B cell (primary cell): ENCODE measurements at regions not wholly inside any gene's neighbourhood (a gene's known extent, or its start where the extent isn't known, plus 50 kb on each side); places are given as distances from the start of the nearest gene placed in this dataset.

Experiments used
- ATAC-seq: fragments of 200-7000 bp; cut with Tn5 transposase; one replicate; pipeline ENCODE4 v1.10.0; 2021; ENCODE audit warnings: low read depth, mild to moderate bottlenecking, moderate number of reproducible peaks, moderate library complexity
- CTCF ChIA-PET: fragments of 350-600 bp; sonication (Branson Sonifier 250); formaldehyde crosslinking; loops from one replicate; lab custom pipeline; 2021; ENCODE audit warnings: antibody characterized with exemption, inconsistent platforms; lab: Charles Lee
- POLR2A ChIA-PET: fragments of 350-600 bp; sonication (Branson Sonifier 250); formaldehyde crosslinking; loops from one replicate; lab custom pipeline; 2021; ENCODE audit warnings: antibody characterized with exemption; lab: Charles Lee
- DNase-seq: peaks from one replicate; pipeline ENCODE4 v3.0.0; 2013
- H2AFZ ChIP-seq: 2 replicates; pipeline ENCODE4 v1.6.1; 2012; ENCODE audit warnings: mild to moderate bottlenecking, low read depth, low read length; ENCODE audit not compliant: insufficient read depth, poor library complexity, severe bottlenecking
- H3K27ac ChIP-seq, 2 donors: 1 replicate in 1 of 2; 2 replicates in 1 of 2; pipeline ENCODE4 v1.5.1; 2012 to 2013; ENCODE audit warnings: low read length in 2 of 2, mild to moderate bottlenecking in 2 of 2, moderate library complexity in 1 of 2
- H3K27me3 ChIP-seq, 4 experiments: fragments of 200-600 bp in 1 of 4; sonication (generic) in 1 of 4; replicated peaks in 1 of 4; 1 replicate in 2 of 4; 2 replicates in 2 of 4; pipeline versions ENCODE4 v1.6.1 to v1.7.0; 2013 to 2016; ENCODE audit warnings: low read length in 3 of 4, mild to moderate bottlenecking in 2 of 4, mixed read lengths in 1 of 4, moderate library complexity in 1 of 4; ENCODE audit not compliant: insufficient read depth in 4 of 4, control insufficient read depth in 3 of 4; ENCODE audit errors: control extremely low read depth in 1 of 4
- H3K36me3 ChIP-seq, 2 experiments: replicated peaks in 1 of 2; 1 replicate in 1 of 2; 2 replicates in 1 of 2; pipeline versions ENCODE4 v1.6.1 to v1.7.1; 2013; ENCODE audit warnings: low read length in 1 of 2; ENCODE audit not compliant: insufficient read depth in 2 of 2, control insufficient read depth in 1 of 2; ENCODE audit errors: control extremely low read depth in 1 of 2, extremely low read depth in 1 of 2
- H3K4me1 ChIP-seq, 2 donors: fragments of 200-600 bp in 1 of 2; sonication (generic) in 1 of 2; 1 replicate in 1 of 2; 2 replicates in 1 of 2; pipeline versions ENCODE4 v1.5.1 to v1.6.1; 2013 to 2017; ENCODE audit warnings: low read length in 2 of 2; ENCODE audit not compliant: control insufficient read depth in 2 of 2, insufficient read depth in 2 of 2
- H3K4me2 ChIP-seq: replicated peaks from 2 replicates; pipeline ENCODE3; 2012; ENCODE audit warnings: mild to moderate bottlenecking, low read depth, low read length; ENCODE audit not compliant: poor library complexity, severe bottlenecking
- H3K4me3 ChIP-seq, 5 experiments: fragments of 200-600 bp in 1 of 5; sonication (generic) in 1 of 5; 1 replicate in 3 of 5; 2 replicates in 2 of 5; pipeline versions ENCODE4 v1.5.1 to v1.7.0; 2011 to 2016; ENCODE audit warnings: low read length in 4 of 5, mild to moderate bottlenecking in 4 of 5, low read depth in 2 of 5, control low read depth in 1 of 5, moderate library complexity in 1 of 5; ENCODE audit not compliant: insufficient read depth in 1 of 5; ENCODE audit errors: control extremely low read depth in 1 of 5, extremely low read depth in 1 of 5
- H3K79me2 ChIP-seq: fragments of 200-600 bp; sonication (generic); one replicate; pipeline ENCODE4 v1.6.0; 2016; ENCODE audit warnings: low read length; ENCODE audit not compliant: control insufficient read depth, insufficient read depth
- H3K9ac ChIP-seq: fragments of 200-600 bp; sonication (generic); 2 replicates; pipeline ENCODE4 v1.6.1; 2017; ENCODE audit warnings: mild to moderate bottlenecking, low read length, moderate library complexity
- H3K9me3 ChIP-seq, 3 donors: one replicate each; pipeline versions ENCODE4 v1.6.1 to v1.7.1; 2013; ENCODE audit warnings: low read length in 2 of 3; ENCODE audit not compliant: control insufficient read depth in 2 of 3, insufficient read depth in 1 of 3; ENCODE audit errors: control extremely low read depth in 1 of 3
- H4K20me1 ChIP-seq: 2 replicates; pipeline ENCODE4 v1.6.0; 2012; ENCODE audit warnings: mild to moderate bottlenecking, low read length; ENCODE audit not compliant: insufficient read depth, control insufficient read depth, poor library complexity, severe bottlenecking
- H3K27ac Mint-ChIP-seq: one replicate; pipeline ENCODE4 v1.8.0; 2021; ENCODE audit warnings: mixed read lengths
- H3K27me3 Mint-ChIP-seq: one replicate; pipeline ENCODE4 v1.8.0; 2021; ENCODE audit warnings: mixed read lengths
- H3K4me1 Mint-ChIP-seq: one replicate; pipeline ENCODE4 v1.8.0; 2021; ENCODE audit warnings: mixed read lengths
- H3K4me3 Mint-ChIP-seq: one replicate; pipeline ENCODE4 v1.8.0; 2021; ENCODE audit warnings: mixed read lengths
- H3K9me3 Mint-ChIP-seq: one replicate; pipeline ENCODE4 v1.8.0; 2022; ENCODE audit warnings: mixed read lengths; ENCODE audit not compliant: insufficient read depth
- EZH2 ChIP-seq: IDR thresholded peaks from 2 replicates; pipeline ENCODE4 v1.6.1; 2012; ENCODE audit warnings: borderline replicate concordance, low read depth, mild to moderate bottlenecking, moderate library complexity, low read length; ENCODE audit not compliant: insufficient read depth, poor library complexity, severe bottlenecking
- WGBS: methylation state at CpG from one replicate; pipeline ENCODE4 v1.1.5; 2013; ENCODE audit warnings: missing lambda C conversion rate; ENCODE audit not compliant: insufficient coverage; 5-methylcytosine and 5-hydroxymethylcytosine counted together
- intact Hi-C: fragments of 100-400 bp; cut with micrococcal nuclease; formaldehyde crosslinking; loops from one replicate; pipeline ENCODE4 v1.10.0; 2022
- TF ChIP-seq, protein P1 (sequence below): fragments of 200-600 bp; IDR thresholded peaks from one replicate; pipeline ENCODE4 v1.8.0; 2022; ENCODE audit warnings: antibody characterized with exemption, mild to moderate bottlenecking

DNA sequence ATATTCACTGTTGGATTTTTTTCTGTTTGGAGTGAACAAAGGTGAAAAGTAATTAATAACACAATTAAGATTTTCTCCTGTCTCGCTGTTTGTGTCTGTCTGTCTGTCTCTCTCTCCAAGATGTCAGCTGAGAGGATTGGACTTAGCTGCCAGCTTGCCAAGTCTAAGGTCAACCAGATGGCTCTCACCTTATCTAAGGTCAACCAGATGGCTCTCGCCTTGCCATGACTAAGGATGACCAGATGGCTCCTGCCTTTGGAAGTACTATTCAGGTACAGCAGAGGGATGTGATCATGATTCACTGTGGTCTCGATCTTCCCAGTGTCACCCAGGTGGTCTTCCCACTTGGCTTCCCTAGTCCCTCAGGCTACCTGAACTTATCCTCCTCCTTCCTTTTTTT lies 1436.4 kb downstream of the UQCRFS1 start:
- ChIA-PET CTCF (no interaction called here), POLR2A (no interaction called here)
- H3K27me3 ChIP-seq: no peaks in the 10 kb centered on the region
- H3K4me3 ChIP-seq: no peak overlapping the region
- H3K27ac ChIP-seq: no peak overlapping the region
- H3K4me2 ChIP-seq: no peak overlapping the region
- H3K27me3 Mint-ChIP-seq: no peaks in the 10 kb centered on the region
- DNase-seq: no peak
- H3K9me3 ChIP-seq: peaks cover 1 to 30% (median 22%) of the 10 kb centered on the region in 3 donors
- H4K20me1 ChIP-seq: no peaks in the 10 kb centered on the region
- peaks cover 13% of the 10 kb centered on the region for H3K79me2 ChIP-seq
- H2AFZ ChIP-seq: no peak overlapping the region
- no peak overlapping the region for H3K27ac Mint-ChIP-seq
- no peak for TF ChIP-seq EZH2
- TF ChIP-seq, protein P1, sequence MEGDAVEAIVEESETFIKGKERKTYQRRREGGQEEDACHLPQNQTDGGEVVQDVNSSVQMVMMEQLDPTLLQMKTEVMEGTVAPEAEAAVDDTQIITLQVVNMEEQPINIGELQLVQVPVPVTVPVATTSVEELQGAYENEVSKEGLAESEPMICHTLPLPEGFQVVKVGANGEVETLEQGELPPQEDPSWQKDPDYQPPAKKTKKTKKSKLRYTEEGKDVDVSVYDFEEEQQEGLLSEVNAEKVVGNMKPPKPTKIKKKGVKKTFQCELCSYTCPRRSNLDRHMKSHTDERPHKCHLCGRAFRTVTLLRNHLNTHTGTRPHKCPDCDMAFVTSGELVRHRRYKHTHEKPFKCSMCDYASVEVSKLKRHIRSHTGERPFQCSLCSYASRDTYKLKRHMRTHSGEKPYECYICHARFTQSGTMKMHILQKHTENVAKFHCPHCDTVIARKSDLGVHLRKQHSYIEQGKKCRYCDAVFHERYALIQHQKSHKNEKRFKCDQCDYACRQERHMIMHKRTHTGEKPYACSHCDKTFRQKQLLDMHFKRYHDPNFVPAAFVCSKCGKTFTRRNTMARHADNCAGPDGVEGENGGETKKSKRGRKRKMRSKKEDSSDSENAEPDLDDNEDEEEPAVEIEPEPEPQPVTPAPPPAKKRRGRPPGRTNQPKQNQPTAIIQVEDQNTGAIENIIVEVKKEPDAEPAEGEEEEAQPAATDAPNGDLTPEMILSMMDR: no peak
- intact Hi-C loops: no loop called here
- no peak overlapping the region for H3K9ac ChIP-seq
- no peak for ATAC-seq
- peaks cover 18% of the 10 kb centered on the region for H3K4me1 Mint-ChIP-seq
- WGBS: 90% methylated on average over 2 of the region's 3 CpGs
- no peak overlapping the region for H3K4me3 Mint-ChIP-seq
- H3K9me3 Mint-ChIP-seq: peaks cover 20% of the 10 kb centered on the region
- peaks cover 12 to 16% of the 10 kb centered on the region in 2 donors for H3K4me1 ChIP-seq
- peaks cover 0 to 2% of the 10 kb centered on the region in 2 experiments for H3K36me3 ChIP-seq

DNA sequence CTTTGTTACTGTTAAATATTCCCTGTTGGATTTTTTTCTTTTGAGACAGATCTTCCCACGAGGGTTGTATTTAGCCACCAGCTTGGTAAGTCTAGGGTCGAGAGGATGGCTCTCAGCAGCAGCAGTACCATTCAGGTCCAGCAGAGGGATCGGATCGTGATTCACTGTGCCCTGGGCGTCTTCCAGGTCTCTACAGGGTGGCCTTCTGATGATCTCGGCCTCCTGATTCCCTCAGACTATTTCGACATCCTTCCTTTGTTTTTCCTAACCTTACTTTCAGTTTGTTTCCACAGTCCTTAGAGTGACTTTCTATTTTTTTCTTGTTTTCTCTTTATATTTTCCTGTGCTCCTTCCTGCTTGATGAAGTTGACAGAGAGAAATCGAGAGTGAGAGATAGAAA lies 1436.9 kb downstream of the UQCRFS1 start:
- Histone ChIP-seq H3K4me1 (peaks cover 12 to 16% of the 10 kb centered on the region in 2 donors), H2AFZ (no peak overlapping the region), H3K79me2 (peaks cover 8% of the 10 kb centered on the region), H3K4me2 (no peak overlapping the region), H3K27ac (no peak overlapping the region), H4K20me1 (no peaks in the 10 kb centered on the region), H3K4me3 (no peak overlapping the region), H3K36me3 (peaks cover 0 to 2% of the 10 kb centered on the region in 2 experiments), H3K9me3 (peaks cover 1 to 34% (median 26%) of the 10 kb centered on the region in 3 donors), H3K9ac (no peak overlapping the region), H3K27me3 (no peaks in the 10 kb centered on the region)
- TF ChIP-seq EZH2: no peak
- TF ChIP-seq, protein P1: peak; percentile 47
- 95% methylated on average over 4 of the region's 8 CpGs for WGBS
- Mint-ChIP-seq H3K27ac (no peak overlapping the region), H3K27me3 (no peaks in the 10 kb centered on the region), H3K9me3 (peaks cover 22% of the 10 kb centered on the region), H3K4me3 (no peak overlapping the region), H3K4me1 (peaks cover 17% of the 10 kb centered on the region)
- DNase-seq (no peak), ATAC-seq (no peak)
- POLR2A ChIA-PET: no interaction called here
- CTCF ChIA-PET: no interaction called here
- intact Hi-C loops: no loop called here
